Fibroblast of pulmonary artery (primary cell): ENCODE measurements at regions not wholly inside any gene's neighbourhood (a gene's known extent, or its start where the extent isn't known, plus 50 kb on each side); places are given as distances from the start of the nearest gene placed in this dataset.

Experiments
- DNase-seq: peaks from one replicate; pipeline ENCODE4 v3.0.0-alpha.2; 2010; ENCODE audit warnings: low read depth
- H3K4me3 ChIP-seq: replicated peaks from 2 replicates; pipeline ENCODE4 v1.5.1; 2011; ENCODE audit warnings: low read depth, mild to moderate bottlenecking, control low read depth, low read length, moderate library complexity
- CTCF ChIP-seq: IDR thresholded peaks from 2 replicates; pipeline ENCODE4 v1.5.1; 2011; ENCODE audit warnings: mild to moderate bottlenecking, control low read depth, low read length, inconsistent platforms; ENCODE audit errors: missing control alignments

- H3K4me3 ChIP-seq = no peak overlapping the region
- DNase-seq = no peak
- no peak for TF ChIP-seq CTCF
Measured at GRCh38 chr16:52785653-52786052, 238.7 kb upstream of the TOX3 start.

DNA sequence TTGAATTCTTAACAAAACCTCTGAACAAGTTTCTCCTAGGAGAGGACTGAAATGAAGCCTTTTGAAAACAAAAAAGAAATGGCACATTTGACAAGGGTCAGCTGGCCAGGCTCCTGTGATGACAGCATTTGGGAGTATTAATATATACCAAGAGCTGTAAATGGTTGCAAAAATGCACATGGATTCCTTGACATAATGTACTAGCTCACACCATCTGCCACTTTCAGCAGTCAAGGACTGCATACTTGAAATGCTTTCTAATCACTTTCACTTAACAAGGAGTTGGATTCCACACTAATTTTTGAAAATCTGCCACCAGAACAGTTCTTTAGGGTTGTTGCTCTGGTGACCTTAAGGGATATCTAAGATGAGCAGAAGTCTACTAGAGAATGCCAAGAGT, 236.7 kb upstream of the TOX3 start:
- no peak for DNase-seq
- no peak for TF ChIP-seq CTCF
- no peak overlapping the region for H3K4me3 ChIP-seq

DNA sequence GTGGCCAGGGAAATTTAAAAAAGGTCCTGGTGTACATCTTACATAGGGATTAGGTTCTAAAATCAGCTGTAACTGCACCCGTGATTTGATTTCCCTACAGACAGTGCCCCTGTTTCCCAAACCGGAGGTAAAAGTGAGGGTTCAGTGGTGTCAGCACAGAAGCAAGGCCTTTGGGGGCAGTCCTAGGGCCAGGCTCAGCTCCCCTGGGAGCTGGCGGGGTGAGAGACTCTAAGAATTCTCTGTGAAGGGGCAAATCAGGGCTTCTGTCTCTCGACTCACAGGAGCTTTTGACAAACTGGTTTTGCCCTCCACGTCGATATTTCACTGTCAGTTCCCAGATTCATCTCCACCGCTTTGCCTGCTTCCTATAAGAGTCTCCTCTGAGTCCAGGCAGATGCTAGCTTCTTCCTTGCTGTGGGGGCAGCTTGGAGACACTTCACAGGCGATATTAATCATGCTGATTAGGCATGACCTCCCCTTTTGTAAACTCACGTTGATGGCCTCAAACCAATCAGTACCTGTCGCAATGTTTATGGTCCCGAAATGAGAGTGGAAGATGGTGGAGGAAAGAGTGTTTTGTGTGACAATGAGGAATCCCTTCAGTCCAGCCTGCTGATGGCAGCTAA, 234.2 kb upstream of the TOX3 start:
- no peak for TF ChIP-seq CTCF
- no peak overlapping the region for H3K4me3 ChIP-seq
- DNase-seq = no peak

- no peak overlapping the region for H3K4me3 ChIP-seq
- no peak for DNase-seq
Measured at GRCh38 chr16:52773026-52773425, 226.1 kb upstream of the TOX3 start.

DNA sequence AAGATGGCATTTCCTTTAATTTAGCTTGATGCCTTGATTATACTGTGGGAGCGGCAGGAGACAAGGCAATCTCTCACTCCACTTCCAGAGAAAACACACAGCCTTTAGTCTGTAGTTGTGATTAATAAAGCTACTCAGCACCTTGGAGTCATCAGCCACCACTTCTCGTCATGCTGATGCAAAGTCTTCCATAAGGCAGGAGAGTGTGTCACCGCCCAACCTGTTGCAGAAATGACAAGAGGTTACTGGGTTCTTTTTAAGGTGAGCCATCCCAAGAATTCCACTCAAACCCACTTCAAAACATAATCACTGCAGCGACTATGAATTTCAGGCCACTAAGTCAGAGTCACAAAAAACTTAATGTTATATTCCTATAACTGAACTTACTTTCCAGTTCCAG, 223.9 kb upstream of the TOX3 start:
- no peak overlapping the region for H3K4me3 ChIP-seq
- TF ChIP-seq CTCF = no peak

More at GRCh38 chr16:52773026-52773425, 226.1 kb upstream of the TOX3 start:
- no peak for TF ChIP-seq CTCF

GRCh38 chr16:52758473-52758855, 211.5 kb upstream of the TOX3 start:
- no peak for DNase-seq
- no peak overlapping the region for H3K4me3 ChIP-seq
- no peak for TF ChIP-seq CTCF

More for the DNA sequence above, 223.9 kb upstream of the TOX3 start:
- DNase-seq = no peak
